ENCODE measurements at regions not wholly inside any gene's neighbourhood (a gene's known extent, or its start where the extent isn't known, plus 50 kb on each side); places are given as distances from the start of the nearest gene placed in this dataset.

DNA sequence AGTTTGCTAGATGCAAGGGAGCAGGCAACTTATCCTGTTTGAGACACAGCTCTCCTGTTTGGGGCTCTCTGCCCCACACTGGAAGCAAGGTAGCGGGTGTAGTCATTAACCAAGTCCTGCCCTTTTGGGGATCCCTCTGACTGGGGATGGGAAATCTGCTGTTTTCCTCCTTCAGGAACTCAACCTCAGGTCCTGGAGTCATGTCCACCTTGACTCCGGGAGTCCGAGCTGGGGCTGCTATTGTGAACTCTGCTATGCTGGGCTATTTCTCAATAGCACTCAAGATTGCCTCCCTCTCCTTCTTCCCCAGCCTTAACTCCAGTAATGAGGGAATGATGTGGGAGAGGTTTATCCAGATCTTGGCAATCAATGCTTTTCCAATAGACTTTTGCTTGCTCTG lies 54.1 kb upstream of the CHD6 start:
- Histone ChIP-seq H3K27me3 (replicated peaks; ENCODE audit: control insufficient read depth, insufficient read depth, low read length) (no peaks in the 10 kb centered on the region), H3K9me3 (no peaks in the 10 kb centered on the region), H3K4me1 (no peaks in the 10 kb centered on the region), H3K4me3 (ENCODE audit: low read depth, low read length) (no peak overlapping the region), H3K36me3 (ENCODE audit: control insufficient read depth, insufficient read depth, low read length) (no peaks in the 10 kb centered on the region)
- CTCF ChIA-PET: interaction anchor here (0.8 to 1.5 kb wide), 2 partner anchors 21 to 100 kb away, joined by 4 read pairs; no protein-coding TSS in a partner anchor
- TF ChIP-seq, protein P1, sequence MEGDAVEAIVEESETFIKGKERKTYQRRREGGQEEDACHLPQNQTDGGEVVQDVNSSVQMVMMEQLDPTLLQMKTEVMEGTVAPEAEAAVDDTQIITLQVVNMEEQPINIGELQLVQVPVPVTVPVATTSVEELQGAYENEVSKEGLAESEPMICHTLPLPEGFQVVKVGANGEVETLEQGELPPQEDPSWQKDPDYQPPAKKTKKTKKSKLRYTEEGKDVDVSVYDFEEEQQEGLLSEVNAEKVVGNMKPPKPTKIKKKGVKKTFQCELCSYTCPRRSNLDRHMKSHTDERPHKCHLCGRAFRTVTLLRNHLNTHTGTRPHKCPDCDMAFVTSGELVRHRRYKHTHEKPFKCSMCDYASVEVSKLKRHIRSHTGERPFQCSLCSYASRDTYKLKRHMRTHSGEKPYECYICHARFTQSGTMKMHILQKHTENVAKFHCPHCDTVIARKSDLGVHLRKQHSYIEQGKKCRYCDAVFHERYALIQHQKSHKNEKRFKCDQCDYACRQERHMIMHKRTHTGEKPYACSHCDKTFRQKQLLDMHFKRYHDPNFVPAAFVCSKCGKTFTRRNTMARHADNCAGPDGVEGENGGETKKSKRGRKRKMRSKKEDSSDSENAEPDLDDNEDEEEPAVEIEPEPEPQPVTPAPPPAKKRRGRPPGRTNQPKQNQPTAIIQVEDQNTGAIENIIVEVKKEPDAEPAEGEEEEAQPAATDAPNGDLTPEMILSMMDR (IDR thresholded peaks at IDR 0.05; ENCODE audit: insufficient read depth in 1 of 2, low read depth in 1 of 2, low read length in 1 of 2, severe bottlenecking in 1 of 2, unreplicated experiment in 1 of 2): no peak
- POLR2A ChIA-PET: interaction anchor here (0.6 kb wide), 1 partner anchor 26 kb away, joined by 4 read pairs; no protein-coding TSS in a partner anchor
- Mint-ChIP-seq H3K9me3 (ENCODE audit: unreplicated experiment) (no peaks in the 10 kb centered on the region), H3K36me3 (ENCODE audit: insufficient read depth, unreplicated experiment) (no peaks in the 10 kb centered on the region), H3K4me3 (ENCODE audit: unreplicated experiment) (no peak overlapping the region), H3K27me3 (ENCODE audit: insufficient read depth, unreplicated experiment) (peaks cover 6% of the 10 kb centered on the region), H3K27ac (ENCODE audit: unreplicated experiment) (no peak overlapping the region), H3K4me1 (ENCODE audit: low read depth, unreplicated experiment) (peaks cover 8% of the 10 kb centered on the region)
- BruUV-seq (replicated peaks): no TSS peak
- DNase-seq: no peak
- intact Hi-C loops (cut with micrococcal nuclease; ENCODE audit: unreplicated experiment): no loop called here

DNA sequence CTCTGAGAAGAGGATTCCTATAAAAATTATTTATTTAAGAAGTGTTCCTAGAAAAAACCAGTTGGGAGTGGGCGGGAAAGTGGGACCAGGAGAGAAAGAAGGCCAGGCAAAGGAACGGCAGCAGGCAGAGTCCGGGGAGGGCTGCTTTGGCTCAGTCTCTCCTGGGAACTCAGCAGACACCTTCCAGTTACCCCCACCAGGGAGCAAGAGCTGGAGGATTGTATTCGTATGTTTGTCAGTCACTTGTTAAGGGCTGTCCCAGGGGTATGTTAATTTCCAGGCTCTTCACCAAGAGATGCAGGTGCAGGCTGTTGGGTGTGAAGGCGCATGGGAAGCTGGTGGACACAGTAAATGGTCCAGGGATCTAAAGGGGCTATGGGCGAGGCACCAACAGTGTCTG lies 53.0 kb upstream of the CHD6 start:
- no TSS peak for BruUV-seq (replicated peaks)
- H3K9me3 Mint-ChIP-seq (ENCODE audit: unreplicated experiment): no peaks in the 10 kb centered on the region
- no peaks in the 10 kb centered on the region for H3K9me3 ChIP-seq
- H3K27ac Mint-ChIP-seq (ENCODE audit: unreplicated experiment): no peak overlapping the region
- H3K4me3 Mint-ChIP-seq (ENCODE audit: unreplicated experiment): no peak overlapping the region
- no peak for DNase-seq
- no peaks in the 10 kb centered on the region for H3K27me3 ChIP-seq (replicated peaks; ENCODE audit: control insufficient read depth, insufficient read depth, low read length)
- H3K4me1 Mint-ChIP-seq (ENCODE audit: low read depth, unreplicated experiment): peaks cover 8% of the 10 kb centered on the region
- peaks cover 2% of the 10 kb centered on the region for H3K27me3 Mint-ChIP-seq (ENCODE audit: insufficient read depth, unreplicated experiment)
- POLR2A ChIA-PET: no interaction called here
- CTCF ChIA-PET: interaction anchor here (0.6 to 1.5 kb wide), 2 partner anchors 15 to 22 kb away, joined by 4 read pairs; no protein-coding TSS in a partner anchor
- no peak overlapping the region for H3K4me3 ChIP-seq (ENCODE audit: low read depth, low read length)
- H3K36me3 ChIP-seq (ENCODE audit: control insufficient read depth, insufficient read depth, low read length): no peaks in the 10 kb centered on the region
- TF ChIP-seq, protein P1 (IDR thresholded peaks at IDR 0.05; ENCODE audit: insufficient read depth in 1 of 2, low read depth in 1 of 2, low read length in 1 of 2, severe bottlenecking in 1 of 2, unreplicated experiment in 1 of 2): no peak
- H3K36me3 Mint-ChIP-seq (ENCODE audit: insufficient read depth, unreplicated experiment): no peaks in the 10 kb centered on the region
- H3K4me1 ChIP-seq: no peaks in the 10 kb centered on the region
- intact Hi-C loops (cut with micrococcal nuclease; ENCODE audit: unreplicated experiment): no loop called here

DNA sequence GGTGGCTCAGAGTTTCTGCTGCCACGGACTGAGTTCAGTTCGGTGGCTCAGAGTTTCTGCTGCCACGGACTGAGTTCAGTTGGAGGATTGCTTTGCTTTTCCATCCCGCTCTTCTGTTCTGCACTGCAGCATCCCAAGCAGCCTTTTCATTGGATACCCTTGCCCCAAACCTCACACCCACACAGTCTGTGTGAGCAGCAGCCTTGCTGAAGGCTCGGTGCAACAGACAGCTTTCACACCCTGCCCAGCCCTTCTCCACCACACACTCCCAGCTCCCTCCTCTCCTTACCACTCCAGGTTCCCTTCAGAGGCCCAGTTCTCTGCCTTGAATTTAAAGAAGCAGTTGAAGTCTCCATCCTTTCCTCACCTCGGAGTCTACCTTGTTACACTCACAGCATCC lies 52.5 kb upstream of the CHD6 start:
- no peaks in the 10 kb centered on the region for H3K36me3 Mint-ChIP-seq (ENCODE audit: insufficient read depth, unreplicated experiment)
- H3K4me1 Mint-ChIP-seq (ENCODE audit: low read depth, unreplicated experiment): peaks cover 8% of the 10 kb centered on the region
- DNase-seq: no peak
- no peaks in the 10 kb centered on the region for H3K9me3 ChIP-seq
- no peaks in the 10 kb centered on the region for H3K27me3 ChIP-seq (replicated peaks; ENCODE audit: control insufficient read depth, insufficient read depth, low read length)
- BruUV-seq (replicated peaks): no TSS peak
- intact Hi-C loops (cut with micrococcal nuclease; ENCODE audit: unreplicated experiment): no loop called here
- H3K27ac Mint-ChIP-seq (ENCODE audit: unreplicated experiment): no peak overlapping the region
- POLR2A ChIA-PET: no interaction called here
- TF ChIP-seq, protein P1 (IDR thresholded peaks at IDR 0.05; ENCODE audit: insufficient read depth in 1 of 2, low read depth in 1 of 2, low read length in 1 of 2, severe bottlenecking in 1 of 2, unreplicated experiment in 1 of 2): no peak
- H3K4me3 Mint-ChIP-seq (ENCODE audit: unreplicated experiment): no peak overlapping the region
- H3K4me1 ChIP-seq: no peaks in the 10 kb centered on the region
- H3K9me3 Mint-ChIP-seq (ENCODE audit: unreplicated experiment): no peaks in the 10 kb centered on the region
- CTCF ChIA-PET: no interaction called here
- H3K27me3 Mint-ChIP-seq (ENCODE audit: insufficient read depth, unreplicated experiment): no peaks in the 10 kb centered on the region
- H3K4me3 ChIP-seq (ENCODE audit: low read depth, low read length): no peak overlapping the region
- H3K36me3 ChIP-seq (ENCODE audit: control insufficient read depth, insufficient read depth, low read length): no peaks in the 10 kb centered on the region

Measured in Caco-2 (cell line).